Pancreas (tissue), 10 donors: ENCODE measurements at regions not wholly inside any gene's neighbourhood (a gene's known extent, or its start where the extent isn't known, plus 50 kb on each side); places are given as distances from the start of the nearest gene placed in this dataset.
"Not testable (repeated sequence)": the region's sequence is repeated elsewhere in the genome, so short reads cannot be mapped to it uniquely, and the experiment has no call there.

Experiments used
- ATAC-seq, 4 donors: fragments of 200-7000 bp; cut with Tn5 transposase; one replicate each; pipeline versions ENCODE4 v1.8.0 to v1.9.1; 2020; ENCODE audit warnings: mild to moderate bottlenecking in 4 of 4, moderate library complexity in 4 of 4
- DNase-seq, 6 donors: peaks; one replicate each; pipeline ENCODE4 v3.0.0-alpha.2; 2020
- FAIRE-seq: peaks from 2 replicates; lab custom pipeline; 2012; peaks lifted over from hg19 to GRCh38; lab: Jason Lieb, UNC
- H3K27ac ChIP-seq, 4 donors: fragments of 200-600 bp; sonication (generic); 1 replicate in 3 of 4; 2 replicates in 1 of 4; pipeline versions ENCODE4 v1.5.0 to v1.8.0; 2020
- H3K27me3 ChIP-seq, 4 donors: fragments of 200-600 bp; one replicate each; pipeline ENCODE4 v1.8.0; 2021
- H3K36me3 ChIP-seq, 3 donors: fragments of 200-600 bp; sonication (generic) in 1 of 3; one replicate each; pipeline versions ENCODE4 v1.5.0 to v1.8.0; 2020 to 2021
- H3K4me1 ChIP-seq, 3 donors: fragments of 200-600 bp; one replicate each; pipeline ENCODE4 v1.8.0; 2021
- H3K4me3 ChIP-seq, 4 donors: fragments of 200-600 bp; sonication (generic) in 2 of 4; one replicate each; pipeline versions ENCODE4 v1.5.0 to v1.8.0; 2020 to 2021
- H3K9me3 ChIP-seq, 4 donors: fragments of 200-600 bp; one replicate each; pipeline ENCODE4 v1.8.0; 2021
- CTCF ChIP-seq, 4 donors: fragments of 200-600 bp; sonication (generic) in 3 of 4; IDR thresholded peaks; one replicate each; pipeline versions ENCODE4 v1.5.0 to v1.8.0; 2021; ENCODE audit warnings: antibody characterized with exemption in 4 of 4
- WGBS, 2 donors: extraction: QIAGEN DNeasy Blood & Tissue Kit; methylation state at CpG; one replicate each; pipeline ENCODE4 v1.1.7; 2013; 5-methylcytosine and 5-hydroxymethylcytosine counted together
- intact Hi-C, 3 donors: fragments of 100-400 bp; cut with DNase I; formaldehyde crosslinking; loops; one replicate each; pipeline versions ENCODE4 v1.11.1 to v1.14.2; 2022
- donor health status: healthy with polysubstance abuse.
- donor health status: DM: no; HTN: no; CAD: no; lungs with moderate emphysema.
- donor health status: DM: no; HTN: no; CAD: no.
- donor health status: control.
- donor health status: control.
- donor health status: Bipolar disorder and iron deficiency.
- donor health status: DM: yes; HTN: yes; CAD: no.
- donor health status: DM: no; HTN: no; CAD: no.
- donor health status: DM: no; HTN: no; CAD: no.
- donor health status: DM: yes; HTN: yes; CAD: no.

- Histone ChIP-seq H3K27ac (no peak overlapping the region), H3K4me1 (no peaks in the 10 kb centered on the region), H3K36me3 (no peaks in the 10 kb centered on the region), H3K27me3 (no peaks in the 10 kb centered on the region), H3K9me3 (no peaks in the 10 kb centered on the region), H3K4me3 (no peak overlapping the region)
- FAIRE-seq (no peak), ATAC-seq (no peak), DNase-seq (no peak)
- TF ChIP-seq CTCF (IDR thresholded peaks at IDR 0.05): no peak
- WGBS, 2 donors: 89 to 94% methylated on average over 1 of the region's 1 CpG
- intact Hi-C loops: no loop called here
Measured at GRCh38 chr20:6662309-6662708, 105.2 kb upstream of the BMP2 start.

- no peaks in the 10 kb centered on the region for H3K4me1 ChIP-seq
- intact Hi-C loops: no loop called here
- H3K36me3 ChIP-seq: no peaks in the 10 kb centered on the region
- H3K27me3 ChIP-seq: no peaks in the 10 kb centered on the region
- peak overlapping the region in 2 of 4 donors; percentile 22 to 23 for H3K27ac ChIP-seq
- ATAC-seq: peak; percentile 31 to 86 (median 73)
- H3K9me3 ChIP-seq: no peaks in the 10 kb centered on the region
- WGBS, 2 donors: 63 to 65% methylated on average over 5 of the region's 5 CpGs
- H3K4me3 ChIP-seq: no peak overlapping the region
- DNase-seq: peak in 4 of 6 donors; percentile 21 to 44 (median 26)
- no peak for TF ChIP-seq CTCF (IDR thresholded peaks at IDR 0.05)
- FAIRE-seq: no peak
Measured at GRCh38 chr20:6660441-6660840, 107.0 kb upstream of the BMP2 start.

GRCh38 chr20:6658909-6659308 is 108.6 kb upstream of the BMP2 start:
- H3K27ac ChIP-seq, H3K27me3 ChIP-seq, FAIRE-seq, DNase-seq, ATAC-seq, H3K4me3 ChIP-seq, H3K36me3 ChIP-seq, H3K4me1 ChIP-seq, H3K9me3 ChIP-seq, intact Hi-C loops: not testable (repeated sequence)
- 91 to 93% methylated on average over 8 of the region's 8 CpGs for WGBS, 2 donors

- H3K4me1 ChIP-seq: no peaks in the 10 kb centered on the region
- intact Hi-C loops: no loop called here
- DNase-seq (no peak), FAIRE-seq (no peak), ATAC-seq (no peak)
- H3K36me3 ChIP-seq: no peaks in the 10 kb centered on the region
- 92 to 98% methylated on average over 2 of the region's 2 CpGs for WGBS, 2 donors
- no peak for TF ChIP-seq CTCF (IDR thresholded peaks at IDR 0.05)
- H3K4me3 ChIP-seq: no peak overlapping the region
- no peaks in the 10 kb centered on the region for H3K9me3 ChIP-seq
- no peak overlapping the region for H3K27ac ChIP-seq
- no peaks in the 10 kb centered on the region for H3K27me3 ChIP-seq
Measured at GRCh38 chr20:6657904-6658303, 109.6 kb upstream of the BMP2 start.

GRCh38 chr20:6657111-6657510 is 110.4 kb upstream of the BMP2 start:
- Histone ChIP-seq H3K36me3 (no peaks in the 10 kb centered on the region), H3K27me3 (no peaks in the 10 kb centered on the region), H3K4me3 (no peak overlapping the region), H3K9me3 (no peaks in the 10 kb centered on the region), H3K4me1 (no peaks in the 10 kb centered on the region), H3K27ac (no peak overlapping the region)
- FAIRE-seq (no peak), ATAC-seq (no peak), DNase-seq (no peak)
- WGBS, 2 donors: 85 to 88% methylated on average over 5 of the region's 5 CpGs
- intact Hi-C loops: no loop called here
- TF ChIP-seq CTCF (IDR thresholded peaks at IDR 0.05): no peak
